ENCODE measurements at regions not wholly inside any gene's neighbourhood (a gene's known extent, or its start where the extent isn't known, plus 50 kb on each side); places are given as distances from the start of the nearest gene placed in this dataset.

DNA sequence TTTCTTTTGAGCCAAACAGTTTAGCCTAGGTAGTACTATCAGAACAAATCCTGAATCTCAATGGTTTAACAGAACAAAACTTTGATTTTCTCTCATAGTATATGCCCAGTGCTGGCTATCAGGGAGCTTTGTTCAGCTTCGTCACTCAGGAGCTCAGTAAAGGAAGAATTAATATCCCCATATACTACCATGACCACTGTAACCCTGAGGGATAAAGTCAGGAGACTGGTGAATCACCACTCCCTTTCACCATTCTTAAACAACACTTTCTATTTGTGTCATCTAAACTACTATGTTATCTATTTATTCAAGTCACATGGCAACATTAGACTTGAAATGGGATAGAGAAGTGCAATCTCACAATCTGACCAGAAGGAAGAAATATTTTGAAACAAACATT, 522.6 kb upstream of the COX7C start (continued):
- TF ChIP-seq, protein P1, sequence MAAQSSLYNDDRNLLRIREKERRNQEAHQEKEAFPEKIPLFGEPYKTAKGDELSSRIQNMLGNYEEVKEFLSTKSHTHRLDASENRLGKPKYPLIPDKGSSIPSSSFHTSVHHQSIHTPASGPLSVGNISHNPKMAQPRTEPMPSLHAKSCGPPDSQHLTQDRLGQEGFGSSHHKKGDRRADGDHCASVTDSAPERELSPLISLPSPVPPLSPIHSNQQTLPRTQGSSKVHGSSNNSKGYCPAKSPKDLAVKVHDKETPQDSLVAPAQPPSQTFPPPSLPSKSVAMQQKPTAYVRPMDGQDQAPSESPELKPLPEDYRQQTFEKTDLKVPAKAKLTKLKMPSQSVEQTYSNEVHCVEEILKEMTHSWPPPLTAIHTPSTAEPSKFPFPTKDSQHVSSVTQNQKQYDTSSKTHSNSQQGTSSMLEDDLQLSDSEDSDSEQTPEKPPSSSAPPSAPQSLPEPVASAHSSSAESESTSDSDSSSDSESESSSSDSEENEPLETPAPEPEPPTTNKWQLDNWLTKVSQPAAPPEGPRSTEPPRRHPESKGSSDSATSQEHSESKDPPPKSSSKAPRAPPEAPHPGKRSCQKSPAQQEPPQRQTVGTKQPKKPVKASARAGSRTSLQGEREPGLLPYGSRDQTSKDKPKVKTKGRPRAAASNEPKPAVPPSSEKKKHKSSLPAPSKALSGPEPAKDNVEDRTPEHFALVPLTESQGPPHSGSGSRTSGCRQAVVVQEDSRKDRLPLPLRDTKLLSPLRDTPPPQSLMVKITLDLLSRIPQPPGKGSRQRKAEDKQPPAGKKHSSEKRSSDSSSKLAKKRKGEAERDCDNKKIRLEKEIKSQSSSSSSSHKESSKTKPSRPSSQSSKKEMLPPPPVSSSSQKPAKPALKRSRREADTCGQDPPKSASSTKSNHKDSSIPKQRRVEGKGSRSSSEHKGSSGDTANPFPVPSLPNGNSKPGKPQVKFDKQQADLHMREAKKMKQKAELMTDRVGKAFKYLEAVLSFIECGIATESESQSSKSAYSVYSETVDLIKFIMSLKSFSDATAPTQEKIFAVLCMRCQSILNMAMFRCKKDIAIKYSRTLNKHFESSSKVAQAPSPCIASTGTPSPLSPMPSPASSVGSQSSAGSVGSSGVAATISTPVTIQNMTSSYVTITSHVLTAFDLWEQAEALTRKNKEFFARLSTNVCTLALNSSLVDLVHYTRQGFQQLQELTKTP (IDR thresholded peaks at IDR 0.05; ENCODE audit: low read depth in 1 of 2, partially characterized antibody in 2 of 2), result no peak
- TF ChIP-seq, protein P2, sequence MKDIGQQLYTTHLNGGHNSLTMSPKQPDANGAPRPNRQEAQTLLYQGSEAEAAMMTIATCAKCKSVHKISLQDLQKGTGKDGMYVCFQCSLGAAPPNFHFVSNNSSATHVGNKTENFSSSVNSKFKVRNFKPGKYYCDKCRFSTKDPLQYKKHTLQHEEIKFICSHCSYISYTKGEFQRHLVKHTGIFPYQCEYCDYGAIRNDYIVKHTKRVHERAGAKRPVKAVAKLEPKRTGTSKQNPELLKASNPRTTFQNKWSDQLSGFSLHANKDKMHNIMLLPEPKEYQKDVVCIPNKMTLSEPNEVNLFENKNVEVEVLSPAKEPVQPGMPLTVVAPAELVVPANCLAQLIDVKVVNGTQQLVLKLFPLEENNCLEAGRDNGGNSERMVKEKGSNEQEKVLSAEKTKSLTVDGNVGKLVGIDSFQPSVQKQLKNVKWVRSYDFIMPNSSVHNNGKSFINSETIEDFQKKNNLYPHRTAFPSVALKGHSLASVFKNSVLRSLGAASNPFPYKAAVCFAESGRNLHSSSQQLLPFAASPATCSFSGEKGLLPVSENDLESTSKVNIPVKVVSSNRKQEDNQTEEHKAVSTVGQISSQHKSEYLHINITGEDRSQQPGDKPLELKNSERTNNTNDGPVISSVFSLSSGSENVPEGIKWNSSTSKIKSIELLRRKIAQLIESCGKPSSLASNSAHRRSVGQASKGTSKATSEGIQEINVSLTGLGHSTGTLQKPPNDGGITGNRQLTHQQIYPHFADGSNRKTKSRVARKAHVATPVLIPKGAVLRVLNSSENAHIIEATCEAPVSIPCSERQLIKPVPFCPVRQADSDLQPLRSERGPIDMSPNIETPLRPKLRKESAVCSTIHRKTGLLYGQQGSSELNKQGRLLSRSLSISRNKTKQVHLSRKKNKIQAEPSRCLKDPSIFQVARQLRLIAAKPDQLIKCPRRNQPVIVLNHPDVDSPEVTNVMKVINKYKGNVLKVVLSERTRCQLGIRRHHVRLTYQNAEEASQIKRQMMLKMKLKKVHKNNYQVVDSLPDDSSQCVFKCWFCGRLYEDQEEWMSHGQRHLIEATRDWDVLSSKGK (CRISPR knock-in tag; IDR thresholded peaks at IDR 0.05), result no peak
- no peak for TF ChIP-seq RUNX1 (IDR thresholded peaks at IDR 0.05; ENCODE audit: low read depth)

DNA sequence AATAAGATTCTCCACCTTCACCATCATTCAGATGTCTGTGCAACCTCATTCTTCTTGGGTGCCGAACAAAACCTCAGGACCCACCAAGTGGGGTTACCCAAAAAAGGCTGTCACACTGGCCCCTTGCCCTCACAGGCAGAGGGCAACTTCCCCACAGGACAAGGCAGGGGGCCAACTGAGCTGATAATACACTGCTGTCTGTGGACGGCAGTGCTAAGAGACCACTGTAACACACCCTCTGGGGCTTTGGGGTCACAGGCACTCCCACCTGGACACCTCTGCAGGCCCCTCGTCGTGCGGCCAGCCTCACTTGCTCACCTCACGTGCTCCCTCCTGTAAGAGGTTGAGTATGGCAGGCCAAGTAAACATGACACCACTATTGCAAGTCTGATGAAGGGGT, 515.8 kb upstream of the COX7C start:
- H3K4me1 ChIP-seq (replicated peaks in 1 of 2; ENCODE audit: control insufficient read depth in 2 of 2, insufficient read depth in 2 of 2, low read length in 2 of 2), result no peaks in the 10 kb centered on the region
- H3K27ac ChIP-seq (ENCODE audit: extremely low read depth, low read depth, low read length), result no peak overlapping the region
- no peaks in the 10 kb centered on the region for H3K9me3 ChIP-seq (replicated peaks; ENCODE audit: control insufficient read depth, insufficient read depth, low read depth, low read length)
- no TSS peak for BruUV-seq (replicated peaks)
- H3K4me2 ChIP-seq (ENCODE audit: insufficient read depth, low read length), result no peak overlapping the region
- in situ Hi-C loops (cut with MboI) (no loop called here), intact Hi-C loops (cut with micrococcal nuclease) (no loop called here)
- CTCF ChIA-PET (ENCODE audit: low intra/inter-chr PET ratio), result no interaction called here
- H3K27me3 ChIP-seq (ENCODE audit: control insufficient read depth in 2 of 2, insufficient read depth in 2 of 2, low read length in 2 of 2), result no peaks in the 10 kb centered on the region
- no peaks in the 10 kb centered on the region for H3K9me1 ChIP-seq (ENCODE audit: control insufficient read depth, insufficient read depth, low read length)
- FAIRE-seq, result no peak
- WGBS (ENCODE audit: insufficient coverage, low coverage, missing lambda C conversion rate), result under 1% methylated on average over 6 of the region's 6 CpGs
- no peak for ATAC-seq
- no peak overlapping the region for H3K4me3 ChIP-seq
- no peak for DNase-seq (ENCODE audit: extremely low read depth in 1 of 4, low spot score in 3 of 4)
- no peak overlapping the region for H2AFZ ChIP-seq (ENCODE audit: low read depth, low read length)
- no peaks in the 10 kb centered on the region for H3K36me3 ChIP-seq (ENCODE audit: control insufficient read depth, insufficient read depth, low read length)
- no peak overlapping the region for H3K9ac ChIP-seq (ENCODE audit: insufficient read depth in 1 of 2, low read depth in 2 of 2, low read length in 2 of 2)
- no peaks in the 10 kb centered on the region for H3K79me2 ChIP-seq (ENCODE audit: control insufficient read depth, insufficient read depth, low read length)
- POLR2A ChIA-PET, result no interaction called here
- H4K20me1 ChIP-seq (replicated peaks; ENCODE audit: control insufficient read depth, insufficient read depth, low read length), result no peaks in the 10 kb centered on the region
- TF ChIP-seq SMC3 (conservative IDR thresholded peaks at IDR 0.05; ENCODE audit: insufficient read depth, low read depth, low read length), result no peak
- TF ChIP-seq, protein P3, sequence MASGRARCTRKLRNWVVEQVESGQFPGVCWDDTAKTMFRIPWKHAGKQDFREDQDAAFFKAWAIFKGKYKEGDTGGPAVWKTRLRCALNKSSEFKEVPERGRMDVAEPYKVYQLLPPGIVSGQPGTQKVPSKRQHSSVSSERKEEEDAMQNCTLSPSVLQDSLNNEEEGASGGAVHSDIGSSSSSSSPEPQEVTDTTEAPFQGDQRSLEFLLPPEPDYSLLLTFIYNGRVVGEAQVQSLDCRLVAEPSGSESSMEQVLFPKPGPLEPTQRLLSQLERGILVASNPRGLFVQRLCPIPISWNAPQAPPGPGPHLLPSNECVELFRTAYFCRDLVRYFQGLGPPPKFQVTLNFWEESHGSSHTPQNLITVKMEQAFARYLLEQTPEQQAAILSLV (tag; IDR thresholded peaks at IDR 0.05), result no peak
- TF ChIP-seq TAF9B (IDR thresholded peaks at IDR 0.05; ENCODE audit: partially characterized antibody), result no peak
- no peak for TF ChIP-seq GTF2F1 (IDR thresholded peaks at IDR 0.05; ENCODE audit: low read depth, low read length)
- TF ChIP-seq DNMT1 (IDR thresholded peaks at IDR 0.05), result no peak
- TF ChIP-seq HMG20A (CRISPR knock-in tag; conservative IDR thresholded peaks at IDR 0.05), result no peak
- TF ChIP-seq ESRRB (CRISPR knock-in tag; IDR thresholded peaks at IDR 0.05; ENCODE audit: borderline replicate concordance), result no peak
- no peak for TF ChIP-seq ZNF263 (CRISPR knock-in tag; IDR thresholded peaks at IDR 0.05; ENCODE audit: borderline replicate concordance)
- TF ChIP-seq CBX8 (IDR thresholded peaks at IDR 0.05; ENCODE audit: borderline replicate concordance, extremely low read depth, low read depth, low read length, poor library complexity, severe bottlenecking), result no peak
